Karpas-422 (cell line): ENCODE measurements at regions not wholly inside any gene's neighbourhood (a gene's known extent, or its start where the extent isn't known, plus 50 kb on each side); places are given as distances from the start of the nearest gene placed in this dataset.
"Not testable (repeated sequence)": the region's sequence is repeated elsewhere in the genome, so short reads cannot be mapped to it uniquely, and the experiment has no call there.

ENCODE experiments used
- DNase-seq: peaks from one replicate; pipeline ENCODE4 v3.0.0-alpha.2; 2015
- H2AFZ ChIP-seq: fragments of 200-600 bp; sonication (generic); 2 replicates; pipeline ENCODE4 v1.6.1; 2014; ENCODE audit warnings: antibody characterized with exemption, low read length, mixed read lengths
- H3K27ac ChIP-seq: fragments of 200-600 bp; sonication (generic); 2 replicates; pipeline ENCODE4 v1.5.1; 2014; ENCODE audit warnings: mild to moderate bottlenecking, low read length, moderate library complexity
- H3K27me3 ChIP-seq: fragments of 200-600 bp; sonication (generic); 2 replicates; pipeline ENCODE4 v1.6.1; 2014; ENCODE audit warnings: low read length, mixed read lengths
- H3K36me3 ChIP-seq: fragments of 200-600 bp; sonication (generic); 2 replicates; pipeline ENCODE4 v1.6.1; 2014; ENCODE audit warnings: low read length, mixed read lengths; ENCODE audit not compliant: insufficient read depth
- H3K4me1 ChIP-seq: fragments of 200-600 bp; sonication (generic); 2 replicates; pipeline ENCODE4 v1.6.1; 2014; ENCODE audit warnings: mild to moderate bottlenecking, low read length, mixed read lengths
- H3K4me2 ChIP-seq: fragments of 200-600 bp; sonication (generic); 2 replicates; pipeline ENCODE4 v1.6.1; 2014; ENCODE audit warnings: low read length, low read depth, mild to moderate bottlenecking; ENCODE audit not compliant: poor library complexity, severe bottlenecking
- H3K4me3 ChIP-seq: fragments of 200-600 bp; sonication (generic); 2 replicates; pipeline ENCODE4 v1.5.1; 2014; ENCODE audit warnings: mild to moderate bottlenecking, antibody characterized with exemption, low read length, mixed read lengths
- H3K79me2 ChIP-seq: fragments of 200-600 bp; sonication (generic); 2 replicates; pipeline ENCODE4 v1.6.1; 2014; ENCODE audit warnings: mild to moderate bottlenecking, low read length, mixed read lengths
- H3K9ac ChIP-seq: fragments of 200-600 bp; sonication (generic); 2 replicates; pipeline ENCODE4 v1.6.0; 2014; ENCODE audit warnings: low read length
- H3K9me2 ChIP-seq: fragments of 200-600 bp; sonication (generic), shearing (Covaris generic); replicated peaks from 2 replicates; pipeline ENCODE4 v1.6.0; 2014; ENCODE audit warnings: mild to moderate bottlenecking, low read length, moderate library complexity; ENCODE audit not compliant: insufficient read depth
- H3K9me3 ChIP-seq: fragments of 300-700, 200-600 bp; sonication (generic); 2 replicates; pipeline ENCODE4 v1.6.1; 2014; ENCODE audit warnings: low read length, mixed read lengths
- H4K20me1 ChIP-seq: fragments of 200-600 bp; sonication (generic); 2 replicates; pipeline ENCODE4 v1.6.1; 2014; ENCODE audit warnings: mild to moderate bottlenecking, antibody characterized with exemption, low read length, low read depth; ENCODE audit not compliant: insufficient read depth

DNA sequence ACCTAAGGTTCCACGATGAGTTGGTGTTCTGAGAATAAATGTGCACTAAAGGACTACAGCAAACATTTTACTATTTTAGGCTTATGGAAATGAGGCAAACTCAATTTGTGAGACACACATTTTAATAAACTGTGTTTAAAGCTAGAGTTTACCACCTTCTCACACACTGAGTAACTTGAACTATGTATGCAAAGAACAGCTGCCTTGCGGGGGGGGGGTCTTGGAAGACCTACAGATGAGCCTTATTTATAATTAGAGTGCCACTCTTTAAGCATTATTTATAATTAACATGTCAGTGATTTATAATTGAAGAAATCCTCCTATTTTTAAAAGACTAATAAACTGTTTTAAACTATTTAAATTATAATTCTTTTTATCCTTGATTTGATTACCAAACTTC lies 300.4 kb downstream of the DLEU7 start:
- H3K9me3 ChIP-seq = peaks cover 8% of the 10 kb centered on the region
- no peaks in the 10 kb centered on the region for H3K36me3 ChIP-seq
- H3K79me2 ChIP-seq = no peaks in the 10 kb centered on the region
- H4K20me1 ChIP-seq = no peaks in the 10 kb centered on the region
- H3K4me3 ChIP-seq = no peak overlapping the region
- H3K4me1 ChIP-seq = peaks cover 13% of the 10 kb centered on the region
- no peaks in the 10 kb centered on the region for H3K27me3 ChIP-seq
- H2AFZ ChIP-seq = no peak overlapping the region
- DNase-seq = no peak
- H3K4me2 ChIP-seq = no peak overlapping the region
- no peaks in the 10 kb centered on the region for H3K9me2 ChIP-seq
- H3K9ac ChIP-seq = no peak overlapping the region
- H3K27ac ChIP-seq = no peak overlapping the region

DNA sequence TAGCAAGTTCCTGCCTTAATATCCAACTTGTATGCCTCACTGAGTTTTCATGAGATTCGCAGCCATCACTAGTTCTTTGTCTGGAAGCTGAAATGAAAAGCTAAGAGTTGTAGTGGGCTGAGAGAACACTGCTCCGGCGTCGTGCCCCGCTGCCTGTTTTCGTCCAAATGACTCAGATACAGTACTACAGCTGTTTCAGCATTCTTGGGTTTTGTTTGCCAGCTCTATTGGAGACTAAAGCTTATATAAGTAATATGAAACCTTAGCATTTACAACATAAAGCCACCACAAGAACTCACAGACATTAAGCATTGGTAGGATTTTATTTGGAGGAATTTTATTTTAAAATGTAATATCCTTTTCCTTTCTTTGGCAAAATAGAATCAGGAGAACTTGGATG lies 299.7 kb downstream of the DLEU7 start:
- H3K27me3 ChIP-seq = no peaks in the 10 kb centered on the region
- H2AFZ ChIP-seq = no peak overlapping the region
- H3K4me2 ChIP-seq = no peak overlapping the region
- no peaks in the 10 kb centered on the region for H4K20me1 ChIP-seq
- no peaks in the 10 kb centered on the region for H3K9me2 ChIP-seq
- H3K4me3 ChIP-seq = no peak overlapping the region
- H3K9ac ChIP-seq = no peak overlapping the region
- H3K79me2 ChIP-seq = no peaks in the 10 kb centered on the region
- H3K27ac ChIP-seq = no peak overlapping the region
- DNase-seq = no peak
- no peaks in the 10 kb centered on the region for H3K36me3 ChIP-seq
- H3K4me1 ChIP-seq = peaks cover 13% of the 10 kb centered on the region
- peaks cover 5% of the 10 kb centered on the region for H3K9me3 ChIP-seq

GRCh38 chr13:50544211-50544610 lies 299.3 kb downstream of the DLEU7 start:
- peaks cover 13% of the 10 kb centered on the region for H3K4me1 ChIP-seq
- no peak overlapping the region for H3K27ac ChIP-seq
- no peak overlapping the region for H3K4me2 ChIP-seq
- H3K4me3 ChIP-seq = no peak overlapping the region
- no peaks in the 10 kb centered on the region for H3K79me2 ChIP-seq
- H3K9me2 ChIP-seq = no peaks in the 10 kb centered on the region
- no peak overlapping the region for H3K9ac ChIP-seq
- H3K27me3 ChIP-seq = no peaks in the 10 kb centered on the region
- no peak for DNase-seq
- H4K20me1 ChIP-seq = no peaks in the 10 kb centered on the region
- H2AFZ ChIP-seq = no peak overlapping the region
- no peaks in the 10 kb centered on the region for H3K36me3 ChIP-seq
- H3K9me3 ChIP-seq = peaks cover 2% of the 10 kb centered on the region

DNA sequence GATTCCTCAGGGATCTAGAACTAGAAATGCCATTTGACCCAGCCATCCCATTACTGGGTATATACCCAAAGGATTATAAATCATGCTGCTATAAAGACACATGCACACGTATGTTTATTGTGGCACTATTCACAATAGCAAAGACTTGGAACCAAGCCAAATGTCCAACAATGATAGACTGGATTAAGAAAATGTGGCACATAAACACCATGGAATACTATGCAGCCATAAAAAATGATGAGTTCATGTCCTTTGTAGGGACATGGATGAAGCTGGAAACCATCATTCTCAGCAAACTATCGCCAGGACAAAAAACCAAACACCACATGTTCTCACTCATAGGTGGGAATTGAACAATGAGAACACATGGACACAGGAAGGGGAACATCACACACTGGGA lies 296.3 kb downstream of the DLEU7 start:
- H3K9me2 ChIP-seq, H3K79me2 ChIP-seq, H3K27me3 ChIP-seq, H4K20me1 ChIP-seq, H3K4me3 ChIP-seq, H3K27ac ChIP-seq, H3K9ac ChIP-seq, DNase-seq, H3K4me2 ChIP-seq, H2AFZ ChIP-seq, H3K36me3 ChIP-seq, H3K9me3 ChIP-seq: not testable (repeated sequence)
- peaks cover 20% of the 10 kb centered on the region for H3K4me1 ChIP-seq

DNA sequence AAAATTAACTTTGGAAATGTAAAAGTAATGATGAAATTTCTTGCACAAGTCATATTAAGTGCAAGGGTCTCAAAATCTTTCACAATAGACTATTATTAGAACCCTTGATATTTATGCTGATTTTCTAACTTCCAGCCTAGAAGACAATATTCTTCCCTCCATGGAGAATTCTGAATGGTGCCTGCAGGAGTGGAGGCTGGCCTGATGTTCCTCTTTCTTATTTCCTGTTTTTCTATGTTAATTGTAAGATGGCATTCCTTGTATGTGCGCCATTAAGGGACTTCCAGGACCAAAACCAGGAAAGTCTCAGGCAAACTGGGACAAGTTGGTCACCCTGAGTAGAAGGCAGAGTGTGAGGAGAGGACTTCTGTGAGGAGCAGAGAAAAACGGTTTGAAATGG lies 294.9 kb downstream of the DLEU7 start:
- Histone ChIP-seq H3K4me1 (peaks cover 14% of the 10 kb centered on the region), H3K27ac (no peak overlapping the region), H3K4me3 (no peak overlapping the region), H3K4me2 (no peak overlapping the region), H3K79me2 (no peaks in the 10 kb centered on the region), H3K9ac (no peak overlapping the region), H3K9me2 (no peaks in the 10 kb centered on the region), H3K9me3 (no peaks in the 10 kb centered on the region), H4K20me1 (no peaks in the 10 kb centered on the region), H2AFZ (no peak overlapping the region), H3K27me3 (no peaks in the 10 kb centered on the region), H3K36me3 (no peaks in the 10 kb centered on the region)
- no peak for DNase-seq

DNA sequence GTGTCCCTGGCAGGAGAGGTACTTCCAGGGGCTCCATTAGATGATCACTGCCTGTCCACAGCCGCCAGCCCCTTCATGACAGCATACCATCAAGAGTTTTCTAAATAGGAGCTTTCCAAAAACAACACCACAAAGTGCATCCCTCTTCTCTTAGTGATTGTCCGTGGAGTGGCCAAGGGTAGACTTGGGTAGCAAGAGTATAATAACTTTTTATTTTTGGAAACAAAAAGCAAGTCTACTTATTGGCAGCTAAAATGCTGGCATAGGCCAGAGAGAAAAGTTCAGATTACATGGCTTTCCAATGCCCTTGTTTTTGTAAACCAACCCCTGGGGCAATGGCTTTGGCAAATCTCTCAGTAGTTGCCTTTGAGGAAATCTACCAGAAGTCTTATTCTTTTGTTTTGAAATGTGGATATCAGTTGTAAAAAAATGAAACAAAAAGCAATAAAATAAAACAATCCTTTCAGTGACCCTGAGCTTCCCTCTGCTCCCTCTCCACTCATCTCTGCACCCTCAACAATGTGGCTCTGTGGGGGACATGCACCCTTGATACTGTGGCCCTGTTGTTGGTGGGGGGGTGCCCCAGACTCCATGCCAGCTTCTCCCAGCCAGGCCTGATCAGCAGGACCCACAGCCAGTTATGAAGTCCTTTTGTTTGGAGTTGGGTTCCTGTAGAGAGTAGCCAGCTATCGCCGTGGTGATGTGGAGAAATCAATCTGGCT lies 294.1 kb downstream of the DLEU7 start:
- no peaks in the 10 kb centered on the region for H3K36me3 ChIP-seq
- no peaks in the 10 kb centered on the region for H3K79me2 ChIP-seq

DNA sequence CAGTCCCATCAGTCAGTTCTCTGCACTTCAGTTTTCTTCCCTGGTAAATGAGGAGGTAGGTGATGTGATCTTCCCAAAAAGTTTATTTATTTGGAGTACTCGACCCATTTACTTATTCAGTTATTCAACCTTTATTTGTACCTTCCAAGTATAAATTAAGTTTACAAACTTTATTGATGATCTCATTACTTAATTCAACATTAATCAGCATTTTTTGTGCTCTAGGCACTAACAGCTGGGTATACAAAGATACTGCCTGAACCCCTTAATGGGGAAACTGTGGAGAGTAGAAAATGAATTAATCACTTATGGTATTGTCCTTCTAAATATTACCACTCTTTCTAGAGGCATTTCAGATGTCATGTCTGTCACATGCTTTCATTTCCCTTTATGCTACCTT lies 293.3 kb downstream of the DLEU7 start:
- DNase-seq = no peak
- H3K4me3 ChIP-seq = no peak overlapping the region

More for the DNA sequence above, 294.1 kb downstream of the DLEU7 start:
- no peaks in the 10 kb centered on the region for H3K9me3 ChIP-seq
- H3K27ac ChIP-seq = no peak overlapping the region
- H3K4me2 ChIP-seq = no peak overlapping the region
- DNase-seq = no peak
- no peak overlapping the region for H2AFZ ChIP-seq
- H3K4me1 ChIP-seq = peaks cover 10% of the 10 kb centered on the region
- no peak overlapping the region for H3K9ac ChIP-seq
- no peak overlapping the region for H3K4me3 ChIP-seq
- H4K20me1 ChIP-seq = no peaks in the 10 kb centered on the region
- H3K9me2 ChIP-seq = no peaks in the 10 kb centered on the region
- no peaks in the 10 kb centered on the region for H3K27me3 ChIP-seq

DNA sequence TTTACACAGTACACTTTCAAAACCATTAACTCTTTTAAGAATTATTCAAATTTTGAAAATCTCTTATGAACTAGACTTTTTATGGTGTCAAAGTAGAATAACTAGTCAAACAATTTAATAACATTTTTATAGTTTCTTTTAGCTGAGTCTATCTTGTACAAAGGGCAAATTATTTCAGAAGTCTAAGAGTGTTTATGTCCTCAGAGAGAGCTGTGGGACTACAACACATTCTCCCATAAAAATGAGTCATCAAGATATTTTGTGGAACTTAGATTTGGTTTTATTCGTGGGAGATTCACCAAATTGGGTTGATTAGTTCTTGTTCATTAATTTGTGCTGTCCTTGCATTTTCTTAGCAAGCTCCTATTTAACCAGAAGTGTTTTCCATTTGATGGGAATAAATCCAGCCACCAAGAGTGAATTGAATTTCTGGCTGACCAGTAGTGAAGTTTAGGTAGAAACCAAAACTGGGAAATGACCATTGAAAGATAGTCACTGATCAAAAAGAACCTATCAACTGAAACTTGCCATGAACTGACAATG lies 291.0 kb downstream of the DLEU7 start:
- H3K9ac ChIP-seq = no peak overlapping the region
- H4K20me1 ChIP-seq = no peaks in the 10 kb centered on the region
- no peaks in the 10 kb centered on the region for H3K9me2 ChIP-seq
- H3K27me3 ChIP-seq = no peaks in the 10 kb centered on the region
- no peak overlapping the region for H3K4me3 ChIP-seq
- H3K4me1 ChIP-seq = peaks cover 10% of the 10 kb centered on the region
- DNase-seq = no peak
- no peak overlapping the region for H2AFZ ChIP-seq
- H3K9me3 ChIP-seq = no peaks in the 10 kb centered on the region
- H3K36me3 ChIP-seq = no peaks in the 10 kb centered on the region
- no peak overlapping the region for H3K4me2 ChIP-seq
- H3K27ac ChIP-seq = no peak overlapping the region
- no peaks in the 10 kb centered on the region for H3K79me2 ChIP-seq

More for the DNA sequence above, 293.3 kb downstream of the DLEU7 start:
- Histone ChIP-seq H3K4me1 (peaks cover 10% of the 10 kb centered on the region), H3K79me2 (no peaks in the 10 kb centered on the region), H3K36me3 (no peaks in the 10 kb centered on the region), H2AFZ (no peak overlapping the region), H3K9me3 (no peaks in the 10 kb centered on the region), H3K27ac (no peak overlapping the region), H3K9ac (no peak overlapping the region), H4K20me1 (no peaks in the 10 kb centered on the region), H3K4me2 (no peak overlapping the region), H3K27me3 (no peaks in the 10 kb centered on the region), H3K9me2 (no peaks in the 10 kb centered on the region)
